GM12864 (cell line): ENCODE measurements at regions not wholly inside any gene's neighbourhood (a gene's known extent, or its start where the extent isn't known, plus 50 kb on each side); places are given as distances from the start of the nearest gene placed in this dataset.

Experiments
- DNase-seq: peaks from one replicate; pipeline ENCODE4 v3.0.0-alpha.2; 2011; ENCODE audit warnings: low read depth
- H3K4me3 ChIP-seq: 2 replicates; pipeline ENCODE4 v1.5.1; 2011; ENCODE audit warnings: mild to moderate bottlenecking, low read depth, low read length, control low read depth
- TF ChIP-seq, protein P1 (sequence below): IDR thresholded peaks from 2 replicates; pipeline ENCODE4 v1.5.1; 2011; ENCODE audit warnings: low read depth, mild to moderate bottlenecking, moderate library complexity, low read length, control low read depth, inconsistent platforms; ENCODE audit errors: missing control alignments

DNA sequence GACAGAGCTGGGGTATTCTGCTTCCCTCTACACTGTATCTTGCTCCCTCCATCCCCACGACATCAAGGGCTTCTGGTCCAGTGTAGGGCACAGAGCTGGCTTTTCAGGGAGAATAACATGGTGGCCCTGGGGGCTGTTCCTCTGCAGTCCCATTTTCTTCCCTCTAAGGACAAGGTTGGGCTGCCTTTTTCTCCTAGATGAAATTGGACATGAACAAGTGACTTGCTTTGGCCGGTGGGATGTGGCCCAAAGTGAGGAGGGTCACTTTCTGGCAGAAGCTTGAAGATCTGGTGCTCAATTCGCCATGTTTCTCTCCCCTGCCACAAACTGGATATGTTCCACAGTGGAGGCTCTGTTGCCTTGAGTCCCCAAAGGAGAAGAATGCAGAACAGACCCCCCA is 235.7 kb downstream of the EMX2 start:
- TF ChIP-seq, protein P1, sequence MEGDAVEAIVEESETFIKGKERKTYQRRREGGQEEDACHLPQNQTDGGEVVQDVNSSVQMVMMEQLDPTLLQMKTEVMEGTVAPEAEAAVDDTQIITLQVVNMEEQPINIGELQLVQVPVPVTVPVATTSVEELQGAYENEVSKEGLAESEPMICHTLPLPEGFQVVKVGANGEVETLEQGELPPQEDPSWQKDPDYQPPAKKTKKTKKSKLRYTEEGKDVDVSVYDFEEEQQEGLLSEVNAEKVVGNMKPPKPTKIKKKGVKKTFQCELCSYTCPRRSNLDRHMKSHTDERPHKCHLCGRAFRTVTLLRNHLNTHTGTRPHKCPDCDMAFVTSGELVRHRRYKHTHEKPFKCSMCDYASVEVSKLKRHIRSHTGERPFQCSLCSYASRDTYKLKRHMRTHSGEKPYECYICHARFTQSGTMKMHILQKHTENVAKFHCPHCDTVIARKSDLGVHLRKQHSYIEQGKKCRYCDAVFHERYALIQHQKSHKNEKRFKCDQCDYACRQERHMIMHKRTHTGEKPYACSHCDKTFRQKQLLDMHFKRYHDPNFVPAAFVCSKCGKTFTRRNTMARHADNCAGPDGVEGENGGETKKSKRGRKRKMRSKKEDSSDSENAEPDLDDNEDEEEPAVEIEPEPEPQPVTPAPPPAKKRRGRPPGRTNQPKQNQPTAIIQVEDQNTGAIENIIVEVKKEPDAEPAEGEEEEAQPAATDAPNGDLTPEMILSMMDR = no peak
- H3K4me3 ChIP-seq = no peak overlapping the region
- DNase-seq = no peak

DNA sequence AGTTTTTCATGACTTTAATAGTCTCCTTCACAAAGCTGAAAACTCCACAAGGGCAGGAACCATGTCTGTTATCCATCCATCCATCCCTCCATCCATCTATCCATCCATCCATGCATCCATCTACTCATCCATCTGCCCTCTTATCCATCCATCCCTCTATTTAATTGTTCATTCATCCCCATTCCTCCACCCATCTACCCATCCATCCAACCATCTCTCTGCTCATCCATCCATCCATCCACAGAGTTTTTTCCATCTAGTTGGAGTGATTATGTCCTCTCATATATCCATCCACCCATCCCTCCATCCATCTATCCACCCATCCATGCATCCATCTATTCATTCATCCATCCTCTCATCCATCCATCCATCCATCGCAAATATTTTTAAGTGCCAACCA is 237.9 kb downstream of the EMX2 start:
- H3K4me3 ChIP-seq = no peak overlapping the region
- TF ChIP-seq, protein P1 = no peak
- DNase-seq = no peak

DNA sequence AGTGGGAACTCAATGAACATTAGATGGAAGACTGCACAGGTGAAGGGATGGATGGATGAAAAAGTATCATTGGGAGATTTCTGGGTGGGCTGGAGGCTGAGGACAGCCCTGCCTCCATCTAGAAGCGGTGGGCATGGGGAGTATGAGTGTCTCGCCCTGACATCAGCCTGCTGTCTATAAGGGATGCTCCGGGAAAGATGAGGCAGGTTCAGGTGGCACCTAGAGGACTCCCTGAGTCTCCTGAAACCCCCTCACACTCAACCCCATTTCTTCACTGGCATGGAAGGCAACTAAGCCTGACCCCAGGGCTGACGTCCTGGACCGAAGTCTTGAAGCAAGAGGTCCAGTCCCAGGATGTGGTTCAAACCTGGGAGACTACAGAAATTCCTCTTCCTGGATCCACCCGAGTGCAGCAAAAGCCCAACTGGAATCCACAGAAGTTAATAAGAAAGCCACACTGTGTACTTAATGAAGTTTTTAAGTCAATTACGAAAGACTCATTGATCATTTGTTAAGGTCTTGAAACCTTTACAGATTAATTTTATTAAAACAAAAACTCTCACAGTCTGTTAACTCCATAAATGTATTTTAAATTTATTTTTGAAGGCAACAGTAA is 238.8 kb downstream of the EMX2 start:
- DNase-seq = no peak
- H3K4me3 ChIP-seq = no peak overlapping the region
- TF ChIP-seq, protein P1 = no peak

DNA sequence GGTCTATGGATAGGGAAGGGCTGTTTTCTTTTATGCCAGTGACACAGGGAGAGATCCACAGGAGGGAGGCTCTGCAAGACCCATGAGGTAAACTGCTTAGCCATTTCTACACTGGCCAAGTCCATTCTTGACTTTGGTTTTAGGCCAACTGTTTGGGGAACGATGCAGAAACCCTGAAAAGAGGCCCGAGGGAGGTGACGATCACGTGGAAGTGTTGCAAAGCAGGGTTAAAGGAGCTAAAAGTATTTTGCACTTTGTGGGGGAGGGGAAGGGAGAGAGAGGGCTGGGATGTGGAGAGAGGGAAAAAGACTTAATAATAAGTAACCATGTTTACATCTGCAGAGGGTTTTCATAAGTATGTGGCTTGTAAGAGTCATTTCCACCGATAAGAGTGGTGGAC is 239.7 kb downstream of the EMX2 start:
- TF ChIP-seq, protein P1 = no peak
- no peak overlapping the region for H3K4me3 ChIP-seq
- no peak for DNase-seq

DNA sequence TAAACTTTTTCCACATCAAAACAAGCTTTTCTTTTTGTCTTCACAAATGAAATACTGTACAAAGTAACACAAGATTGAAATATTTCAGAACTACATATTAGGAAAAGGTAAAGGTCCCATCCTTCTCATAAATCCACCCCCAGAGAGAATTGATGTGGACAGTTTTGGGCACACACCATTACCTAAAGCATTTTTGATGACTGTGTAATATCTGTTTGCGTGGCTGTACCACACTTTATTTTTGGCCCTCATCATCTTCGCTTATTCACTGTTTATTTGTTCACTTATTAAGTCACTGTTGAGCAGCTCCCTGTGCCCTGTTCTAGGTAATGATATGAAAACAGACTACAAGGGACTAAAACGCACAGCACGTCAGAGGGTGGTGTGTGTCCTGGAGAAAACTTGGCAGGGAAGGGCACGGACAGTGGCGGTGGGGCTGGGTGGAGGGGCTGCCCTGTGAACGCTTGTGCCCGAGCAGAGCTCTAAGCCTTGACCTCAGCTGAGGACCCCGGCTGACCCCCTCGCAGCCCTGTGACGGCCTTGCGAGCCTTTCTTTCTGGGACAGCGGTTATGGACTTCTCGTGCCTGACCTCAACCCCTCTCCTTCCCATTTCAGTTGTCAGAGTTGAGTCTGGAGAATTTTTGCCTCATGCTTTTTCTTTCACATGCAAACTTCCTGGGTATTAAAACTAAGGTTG is 241.3 kb downstream of the EMX2 start:
- no peak for DNase-seq
- H3K4me3 ChIP-seq = no peak overlapping the region
- TF ChIP-seq, protein P1 = no peak

DNA sequence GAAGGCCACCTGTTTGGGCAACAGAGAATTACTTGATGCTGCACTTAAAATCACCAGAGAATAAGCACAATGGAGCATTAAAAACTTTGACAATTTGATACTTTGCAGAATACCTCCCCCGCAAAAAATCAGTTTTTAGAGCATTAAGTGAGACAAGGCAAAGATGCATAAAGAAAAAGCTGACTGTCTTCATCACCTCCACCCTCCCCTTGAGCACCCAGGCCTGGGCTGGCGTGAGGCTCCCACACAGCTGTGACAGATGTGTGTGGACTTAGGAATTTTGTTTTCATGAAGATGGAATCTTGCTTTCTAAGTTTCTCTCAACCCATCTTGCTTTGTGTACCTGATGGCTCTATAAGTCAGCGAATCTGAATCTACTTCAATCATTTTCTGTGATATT is 242.2 kb downstream of the EMX2 start:
- no peak overlapping the region for H3K4me3 ChIP-seq
- no peak for DNase-seq
- TF ChIP-seq, protein P1 = no peak

DNA sequence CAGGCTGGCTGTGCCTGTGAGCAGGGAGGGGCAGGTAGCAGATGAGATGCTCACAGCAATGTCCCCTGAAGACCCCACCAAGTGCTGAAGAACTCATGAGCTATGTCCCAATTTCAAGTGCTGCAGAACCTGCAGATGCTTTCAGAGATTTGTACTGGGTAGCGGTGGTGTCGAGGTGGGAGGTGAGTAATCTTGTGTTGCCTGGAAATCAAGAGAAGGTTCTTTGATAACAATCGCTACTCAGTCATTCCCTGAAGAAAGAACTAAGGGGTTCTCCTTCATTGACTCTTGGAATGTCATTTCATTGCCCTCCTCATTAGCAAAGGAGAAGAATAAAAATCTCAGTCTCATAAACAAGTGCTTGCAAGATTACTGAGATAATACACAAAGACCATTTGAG is 246.4 kb downstream of the EMX2 start:
- TF ChIP-seq, protein P1 = no peak
- DNase-seq = no peak
- no peak overlapping the region for H3K4me3 ChIP-seq
